HG03439 (cell line): ENCODE measurements at regions not wholly inside any gene's neighbourhood (a gene's known extent, or its start where the extent isn't known, plus 50 kb on each side); places are given as distances from the start of the nearest gene placed in this dataset.

Experiments used
- ATAC-seq: cut with Tn5 transposase; IDR thresholded peaks from one replicate; pipeline ENCODE4 v1.9.1; 2021; ENCODE audit warnings: mild to moderate bottlenecking, moderate library complexity; ENCODE audit not compliant: unreplicated experiment

DNA sequence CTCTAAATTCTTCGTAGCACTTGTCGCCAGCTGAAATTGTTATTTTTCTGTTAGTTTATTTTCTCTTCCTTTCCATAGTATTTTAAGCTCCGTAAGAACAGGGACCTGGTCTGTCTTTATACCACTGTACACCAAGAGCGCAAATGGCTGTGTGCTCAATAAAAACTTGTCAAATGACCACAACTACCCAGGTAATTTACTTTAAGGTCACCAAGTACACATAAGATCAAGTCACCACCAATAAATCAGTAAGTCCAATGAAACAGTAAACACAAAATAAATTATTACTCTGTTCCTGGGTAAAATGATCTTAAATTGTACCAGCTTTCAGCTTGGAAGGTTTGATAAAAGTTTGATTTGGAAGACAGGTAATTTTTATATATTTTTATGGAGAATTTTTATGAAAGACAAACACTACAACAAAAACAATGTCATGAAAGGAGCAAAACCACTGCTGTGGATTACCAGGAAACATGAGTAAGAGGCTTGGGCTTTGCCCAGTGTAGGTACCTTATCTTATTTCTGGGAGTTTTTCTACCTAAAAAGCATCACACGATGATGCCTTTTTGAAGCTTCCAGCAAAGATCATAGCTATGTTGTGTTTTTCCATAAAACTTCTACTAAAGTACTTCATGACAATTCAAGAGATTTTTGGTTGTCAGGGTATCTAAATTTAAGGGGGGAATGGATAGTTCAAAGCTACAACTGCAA lies 406.8 kb downstream of the SHQ1 start:
- ATAC-seq = no peak

DNA sequence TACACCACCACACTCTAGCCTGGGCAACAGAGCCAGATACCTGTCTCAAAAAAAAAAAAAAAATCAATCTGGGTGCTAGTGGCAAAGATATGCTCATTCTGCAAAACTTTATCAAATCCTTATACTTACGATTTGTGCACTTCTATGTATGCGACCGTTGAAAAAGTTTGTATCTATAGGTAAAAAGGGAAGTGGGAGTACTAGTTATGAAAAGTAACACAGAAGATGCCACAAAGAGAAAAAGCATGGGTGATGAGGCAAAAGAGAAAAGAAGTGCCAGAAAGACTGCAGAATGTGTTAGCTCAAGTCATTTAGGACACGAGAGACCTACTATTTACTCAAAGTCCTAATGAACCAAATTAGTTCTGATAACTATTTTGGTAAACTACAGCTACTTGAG lies 407.8 kb downstream of the SHQ1 start:
- ATAC-seq = peak; percentile 44

DNA sequence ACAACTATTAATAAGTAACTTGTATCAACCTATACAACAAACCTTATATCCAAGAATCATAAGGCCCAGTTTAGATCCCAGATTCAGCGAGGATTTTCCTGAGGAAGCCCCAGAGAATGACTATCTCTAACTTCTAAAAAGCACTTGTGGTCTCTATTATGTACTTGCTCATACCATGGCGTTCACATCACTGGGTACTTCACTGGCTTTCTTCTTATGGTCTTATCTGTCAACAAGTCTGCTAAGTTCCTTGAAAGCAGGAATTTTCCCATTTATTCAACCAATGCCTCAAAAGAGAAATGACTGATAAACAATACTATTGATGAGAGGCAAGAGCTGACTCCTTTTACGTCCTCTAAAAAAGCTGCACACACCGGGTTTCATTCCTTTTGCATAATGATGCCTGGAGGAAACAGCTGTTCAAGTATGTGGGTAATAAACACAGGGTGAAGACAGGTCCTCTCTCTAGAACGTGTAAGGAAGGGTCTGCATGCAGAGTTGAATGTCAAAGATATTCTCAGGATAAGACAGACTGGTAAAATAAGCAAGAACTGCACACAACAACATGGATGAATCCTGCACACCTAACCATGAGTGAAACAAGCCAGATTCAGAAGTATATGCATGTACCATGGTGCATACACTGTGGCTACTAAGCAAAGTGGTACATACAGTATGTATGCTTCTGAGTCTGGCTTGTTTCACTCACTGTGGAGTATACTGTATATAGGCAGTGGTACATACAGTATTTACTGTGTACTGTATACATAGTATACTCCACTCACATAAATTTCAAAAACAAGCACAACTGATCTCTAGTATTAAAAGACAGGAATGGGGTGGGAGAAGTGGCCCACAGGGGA lies 408.7 kb downstream of the SHQ1 start:
- ATAC-seq = peak; percentile 49

DNA sequence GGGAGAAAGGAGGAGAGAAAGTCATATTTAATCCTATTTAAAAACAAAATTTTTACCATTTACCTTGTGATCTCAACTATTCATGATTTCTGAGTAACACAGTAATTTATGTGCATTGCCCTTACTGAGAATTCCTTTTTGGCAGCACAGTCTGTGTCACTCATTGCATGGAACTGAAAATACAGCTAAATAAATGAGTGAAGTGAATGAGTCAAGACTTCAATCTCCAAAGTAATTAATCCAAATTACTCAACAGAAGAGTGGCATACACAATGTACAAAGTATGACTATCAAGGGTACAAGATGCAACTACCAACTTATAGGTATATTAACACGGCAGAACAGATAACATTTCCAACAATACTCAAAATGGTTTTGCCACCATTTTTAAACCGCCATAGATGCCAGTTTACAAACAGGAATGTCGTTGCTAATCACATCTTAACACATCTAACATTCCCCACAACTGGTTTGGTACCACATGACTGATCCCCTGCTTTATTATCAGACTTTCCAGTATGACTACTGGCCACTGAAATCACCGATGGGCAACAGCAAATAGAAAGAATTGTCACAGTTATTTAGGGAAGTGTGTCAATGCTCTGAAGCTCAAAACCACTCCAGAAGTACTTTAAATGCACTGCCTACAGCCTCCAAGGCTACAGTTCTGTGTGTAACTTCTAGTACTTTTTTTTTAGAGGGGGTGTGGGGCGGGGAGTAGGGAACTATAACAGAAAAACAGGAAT lies 410.4 kb downstream of the SHQ1 start:
- no peak for ATAC-seq

DNA sequence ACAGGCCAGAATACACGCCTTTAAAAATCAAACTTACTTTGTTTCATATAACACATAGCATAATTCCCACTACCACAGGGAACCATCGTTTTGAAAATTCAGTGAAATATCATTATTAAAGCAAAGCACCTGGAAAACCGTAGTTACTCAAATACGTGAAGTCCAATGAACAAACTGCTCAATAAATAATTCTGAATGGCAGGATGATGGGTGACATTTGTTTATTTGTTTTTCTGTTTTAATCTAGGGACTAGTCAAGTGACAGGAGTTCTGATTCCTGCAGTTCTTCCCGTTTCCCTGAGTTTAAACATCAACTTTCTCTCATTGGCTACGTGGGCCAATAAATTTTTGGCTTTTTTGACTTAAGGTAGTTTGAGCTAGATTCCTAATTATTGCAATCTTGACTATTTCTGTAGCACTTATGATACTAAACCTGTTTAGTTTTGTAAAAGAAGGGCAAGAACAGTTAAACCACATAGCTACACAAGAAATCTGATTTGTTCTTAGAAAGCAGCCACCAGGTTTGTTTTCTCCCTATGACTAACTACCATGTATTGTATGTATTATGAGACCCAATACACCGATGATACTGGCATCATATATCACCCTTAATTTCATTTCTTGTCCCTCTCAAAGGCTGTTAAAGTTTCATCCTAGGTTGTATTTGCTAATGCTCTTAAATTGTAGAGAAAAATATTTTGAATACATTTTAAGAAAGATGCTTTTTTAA lies 411.2 kb downstream of the SHQ1 start:
- no peak for ATAC-seq

DNA sequence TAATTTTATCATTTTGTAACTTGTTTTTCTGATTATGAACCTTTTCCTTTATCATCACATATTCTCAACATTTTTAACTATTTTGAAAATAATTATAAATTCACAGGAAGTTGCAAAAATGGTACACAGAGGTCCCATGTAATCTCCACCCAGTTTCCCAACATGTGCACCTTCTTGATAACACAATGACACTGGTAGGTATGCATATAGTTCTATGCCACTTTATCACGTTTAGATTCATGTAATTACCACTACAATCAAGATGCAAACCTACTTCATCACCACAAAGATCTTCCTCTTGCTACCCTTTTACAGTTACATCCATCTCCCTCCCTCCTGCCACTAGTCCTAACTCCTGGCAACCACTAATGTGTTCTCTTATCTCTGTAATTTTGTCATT lies 413.9 kb downstream of the SHQ1 start:
- ATAC-seq = no peak

DNA sequence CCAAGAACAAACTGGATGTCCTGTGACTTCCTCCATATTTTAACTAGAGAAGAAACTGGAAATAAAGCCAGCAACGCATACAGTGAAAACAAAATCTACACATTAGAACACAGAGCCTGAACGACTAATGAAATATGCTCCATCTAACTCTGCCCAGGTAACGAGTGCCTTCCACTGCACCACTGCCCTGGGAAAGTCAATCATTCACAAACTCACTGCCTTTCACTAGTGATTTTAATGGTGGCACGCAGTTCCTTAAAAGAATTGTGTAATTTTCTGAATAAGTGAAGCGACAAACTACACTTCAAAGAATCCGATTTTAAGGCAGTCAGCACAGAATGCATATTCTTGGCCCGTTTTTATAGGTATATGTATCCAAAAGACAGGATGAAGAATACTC lies 416.0 kb downstream of the SHQ1 start:
- ATAC-seq = no peak

DNA sequence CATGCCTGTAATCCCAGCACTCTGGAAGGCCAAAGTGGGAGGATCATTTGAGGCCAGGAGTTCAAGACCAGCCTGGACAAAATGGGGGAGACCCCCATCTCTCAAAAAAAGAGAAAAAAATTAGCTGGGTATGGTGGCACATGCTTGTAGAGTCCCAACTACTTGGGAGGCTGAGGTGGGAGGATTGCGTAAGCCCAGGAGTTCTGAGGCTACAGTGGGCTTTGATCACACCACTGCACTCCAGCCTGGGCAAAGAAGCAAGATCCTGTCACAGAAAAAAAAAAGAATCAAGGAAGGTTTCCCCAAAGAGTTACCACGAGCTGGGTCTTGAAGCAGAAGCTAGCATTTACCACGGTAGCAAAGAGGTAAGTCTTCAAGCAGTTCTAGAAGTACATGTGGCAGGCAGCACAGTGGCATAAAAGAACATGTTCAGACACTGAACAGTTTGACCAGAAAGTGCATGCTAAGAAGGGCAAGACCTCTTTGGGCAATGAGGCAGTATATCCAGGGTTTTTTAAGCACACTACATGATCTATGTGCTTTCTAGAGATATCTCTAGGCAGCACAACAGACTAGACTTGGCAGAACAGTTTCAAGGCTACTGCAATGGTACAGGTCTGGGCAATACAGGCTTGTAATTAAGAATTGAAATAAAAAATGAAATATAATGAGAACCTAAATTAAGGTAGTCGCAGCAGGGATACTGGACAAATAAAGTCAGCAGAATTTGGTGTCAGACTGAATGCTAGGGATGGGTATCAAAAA lies 418.5 kb downstream of the SHQ1 start:
- ATAC-seq = no peak

DNA sequence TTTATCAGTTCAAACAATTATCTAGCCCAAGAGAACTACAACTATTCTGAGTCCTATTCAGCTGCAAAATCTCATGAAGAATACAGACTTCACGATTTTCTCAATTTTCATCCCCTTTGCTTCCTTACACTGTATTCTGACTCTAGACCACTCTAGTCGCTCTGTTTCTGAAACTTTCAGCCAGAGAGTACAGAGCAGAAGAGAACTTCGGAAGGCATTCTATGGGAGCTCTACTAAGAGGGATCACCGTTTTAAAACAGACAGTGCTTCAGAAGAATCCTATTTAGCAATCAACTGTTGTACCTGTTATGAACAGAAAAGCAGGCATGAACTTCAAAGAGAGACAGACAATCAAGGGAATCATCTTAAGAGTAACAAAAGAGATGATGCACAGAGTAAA lies 419.4 kb downstream of the SHQ1 start:
- no peak for ATAC-seq

DNA sequence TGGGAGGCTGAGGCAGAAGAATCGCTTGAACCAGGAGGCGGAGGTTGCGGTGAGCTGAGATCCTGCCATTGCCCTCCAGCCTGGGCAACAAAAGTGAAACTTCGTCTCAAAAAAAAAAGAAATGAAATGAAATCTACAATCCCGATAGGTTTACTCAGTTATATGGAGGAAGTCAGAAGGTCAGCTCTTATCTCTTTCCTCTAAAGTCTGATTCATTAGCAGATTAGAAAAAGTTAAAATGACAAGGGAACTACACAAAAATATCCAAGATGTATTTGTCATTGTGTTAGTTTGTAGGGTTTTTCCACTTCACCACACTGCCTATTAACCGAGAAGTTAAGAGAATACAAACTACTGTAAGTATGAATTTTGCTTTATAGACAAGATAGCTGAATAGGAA lies 420.6 kb downstream of the SHQ1 start:
- no peak for ATAC-seq

DNA sequence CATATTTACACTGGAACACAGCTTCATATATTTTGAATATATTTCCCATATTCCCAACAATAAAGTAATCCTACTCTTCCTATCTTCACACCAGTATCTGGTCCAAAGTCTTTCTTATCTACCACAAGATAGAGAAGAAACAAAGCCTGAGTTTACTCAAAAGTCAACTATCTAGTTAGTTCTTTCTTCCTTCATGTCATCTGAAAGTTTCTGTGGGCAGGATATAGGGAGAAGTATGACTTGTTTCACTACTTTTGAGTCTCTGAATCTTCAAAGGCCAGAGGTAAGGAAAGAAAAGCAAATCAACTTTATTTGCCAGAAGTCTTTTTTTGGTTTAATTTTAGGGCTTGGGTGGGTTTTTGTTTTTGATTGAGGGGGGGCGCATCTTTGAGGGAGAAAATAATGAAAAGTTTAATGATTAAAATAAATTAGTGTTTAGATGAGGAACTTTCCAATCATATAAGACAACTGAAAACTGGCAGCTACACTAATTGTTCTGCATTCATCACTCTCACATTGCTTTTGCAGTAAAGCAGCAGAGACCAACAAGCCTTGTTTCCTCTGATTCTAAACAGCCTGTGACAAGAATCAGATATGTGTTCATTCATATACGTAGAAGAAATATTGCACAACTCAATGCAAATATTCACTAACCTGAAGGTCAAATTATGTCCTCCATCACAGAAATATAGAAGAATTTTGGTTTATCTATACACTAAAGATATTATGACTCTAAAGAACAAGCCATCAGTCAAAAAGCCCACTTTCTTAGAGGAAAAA lies 421.4 kb downstream of the SHQ1 start:
- ATAC-seq = peak; percentile 61

DNA sequence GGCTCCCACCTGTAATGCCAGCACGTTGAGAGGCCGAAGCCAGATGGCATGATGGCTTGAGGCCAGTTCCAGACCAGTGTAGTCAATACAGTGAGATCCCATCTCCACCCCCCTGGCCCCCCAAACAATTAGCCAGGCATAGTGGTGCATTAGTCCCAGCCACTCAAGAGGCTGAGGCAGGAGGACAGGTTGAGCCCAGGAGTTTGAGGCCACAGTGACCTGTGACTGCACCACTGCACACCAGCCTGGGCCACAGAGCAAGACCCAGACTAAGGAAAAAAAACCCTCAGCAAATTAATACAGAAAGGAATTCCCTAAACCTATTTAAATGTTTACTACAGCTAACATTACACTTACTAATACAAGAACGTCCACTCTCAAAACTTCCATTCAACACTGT lies 424.6 kb downstream of the SHQ1 start:
- no peak for ATAC-seq

DNA sequence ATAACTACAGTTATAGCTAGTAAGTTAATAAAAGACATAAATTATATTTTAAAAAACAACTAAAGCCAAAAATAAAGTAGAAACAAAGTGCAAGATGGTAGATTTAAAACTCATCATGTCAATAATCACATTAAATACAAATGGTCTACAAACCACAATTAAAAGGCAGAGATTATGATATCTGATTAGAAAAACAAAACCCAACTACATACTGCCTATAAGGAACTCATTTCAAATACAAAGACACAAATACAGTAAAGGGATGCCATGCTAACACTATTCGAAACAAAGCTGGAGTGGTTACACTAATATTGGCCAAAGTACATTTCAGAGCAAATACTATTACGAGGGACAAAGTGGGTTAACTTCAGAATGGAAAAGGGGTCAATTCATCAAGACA lies 426.5 kb downstream of the SHQ1 start:
- ATAC-seq = no peak

DNA sequence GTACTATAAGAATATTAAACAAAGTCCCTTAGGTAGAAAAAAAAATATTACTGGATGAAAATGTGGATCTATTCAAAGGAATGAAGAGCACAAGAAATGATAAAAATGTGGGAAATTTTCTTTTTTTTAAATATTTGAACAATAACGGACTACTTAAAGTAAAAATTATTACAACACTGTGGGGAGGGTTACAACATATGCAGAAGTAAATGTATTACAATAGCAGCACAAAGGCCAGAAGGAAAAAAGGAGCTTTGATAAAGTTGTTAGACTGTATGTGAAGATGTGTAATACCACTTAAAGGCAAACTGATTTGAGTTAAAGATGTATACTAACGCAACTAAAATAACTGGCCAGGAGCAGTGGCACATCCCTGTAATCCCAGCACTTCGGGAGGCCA lies 427.1 kb downstream of the SHQ1 start:
- ATAC-seq = no peak

DNA sequence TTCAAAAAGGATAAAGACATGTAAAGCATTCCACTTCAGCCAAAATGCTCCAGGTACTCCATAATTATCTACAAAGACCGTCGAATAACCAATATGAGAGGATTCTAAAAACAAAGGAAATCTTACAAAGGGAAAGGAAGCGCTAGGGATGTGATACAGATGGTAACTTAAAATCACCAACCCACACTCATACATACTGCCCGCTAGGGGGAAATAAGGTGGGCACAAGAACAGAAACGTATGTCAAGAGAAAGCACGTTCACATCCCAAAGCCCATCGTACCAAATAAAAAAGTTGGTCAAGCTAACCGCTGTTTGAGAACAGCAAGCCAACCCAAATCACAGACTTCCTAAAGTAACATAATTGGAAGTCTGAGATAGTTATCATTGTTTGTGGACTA lies 429.4 kb downstream of the SHQ1 start:
- ATAC-seq = no peak

DNA sequence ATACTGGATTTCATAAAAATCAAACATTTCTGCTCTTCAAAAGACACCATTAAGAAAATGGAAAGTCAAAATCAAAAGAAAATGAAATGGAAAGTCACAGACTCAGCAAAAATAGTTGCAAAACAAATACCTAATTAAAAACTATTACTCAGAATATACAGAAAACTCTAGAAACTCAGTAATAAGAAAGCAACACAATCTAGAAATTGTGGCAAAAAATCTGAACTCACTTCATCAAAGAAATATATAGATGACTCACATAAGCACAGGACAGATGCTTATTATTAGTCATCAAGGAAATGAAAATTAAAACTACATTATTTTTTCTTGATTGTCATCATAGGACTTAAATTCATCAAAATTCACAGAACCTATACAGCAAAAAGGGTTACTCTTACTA lies 430.0 kb downstream of the SHQ1 start:
- ATAC-seq = no peak

DNA sequence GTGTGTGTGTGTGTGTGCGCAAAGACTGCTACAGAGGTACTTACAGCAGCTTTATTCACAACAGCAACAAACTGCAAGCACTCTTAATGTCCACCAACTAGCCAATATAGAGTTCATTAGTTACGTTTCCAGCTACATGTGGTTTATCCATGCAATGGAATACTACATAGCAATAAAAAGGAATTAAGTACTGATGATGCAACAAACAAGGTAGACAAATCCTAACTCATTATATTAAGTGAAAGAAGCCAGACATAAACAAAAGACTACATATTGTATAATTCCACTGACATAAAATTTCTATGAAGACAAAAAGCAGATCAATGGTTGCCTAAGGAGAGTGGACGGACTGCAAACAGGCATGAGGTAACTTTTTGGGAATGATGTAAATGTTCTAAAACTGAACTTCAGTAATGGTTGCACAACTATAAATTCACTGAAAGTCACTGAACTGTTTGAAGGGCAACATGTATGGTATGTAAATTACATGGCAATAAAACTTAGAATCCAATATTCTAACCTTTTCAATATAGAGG lies 433.7 kb downstream of the SHQ1 start:
- ATAC-seq = no peak

DNA sequence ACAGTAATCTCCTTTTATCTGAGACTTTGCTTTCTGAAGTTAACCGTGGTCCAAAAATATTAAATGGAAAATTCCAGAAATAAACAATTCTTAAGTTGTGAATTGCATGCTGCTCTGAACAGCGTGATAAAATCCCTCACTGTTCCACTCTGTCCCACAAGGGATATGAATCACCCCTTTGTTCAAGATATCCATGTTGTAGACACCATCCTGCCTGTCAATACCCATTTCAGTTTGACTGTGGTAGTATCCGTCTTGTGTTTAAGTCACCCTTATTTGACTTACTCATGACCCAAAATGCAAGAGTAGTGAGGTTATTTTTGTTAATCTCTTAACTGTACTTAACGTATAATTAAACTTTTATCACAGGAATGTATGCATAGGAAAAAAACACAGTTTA lies 435.0 kb downstream of the SHQ1 start:
- ATAC-seq = no peak

DNA sequence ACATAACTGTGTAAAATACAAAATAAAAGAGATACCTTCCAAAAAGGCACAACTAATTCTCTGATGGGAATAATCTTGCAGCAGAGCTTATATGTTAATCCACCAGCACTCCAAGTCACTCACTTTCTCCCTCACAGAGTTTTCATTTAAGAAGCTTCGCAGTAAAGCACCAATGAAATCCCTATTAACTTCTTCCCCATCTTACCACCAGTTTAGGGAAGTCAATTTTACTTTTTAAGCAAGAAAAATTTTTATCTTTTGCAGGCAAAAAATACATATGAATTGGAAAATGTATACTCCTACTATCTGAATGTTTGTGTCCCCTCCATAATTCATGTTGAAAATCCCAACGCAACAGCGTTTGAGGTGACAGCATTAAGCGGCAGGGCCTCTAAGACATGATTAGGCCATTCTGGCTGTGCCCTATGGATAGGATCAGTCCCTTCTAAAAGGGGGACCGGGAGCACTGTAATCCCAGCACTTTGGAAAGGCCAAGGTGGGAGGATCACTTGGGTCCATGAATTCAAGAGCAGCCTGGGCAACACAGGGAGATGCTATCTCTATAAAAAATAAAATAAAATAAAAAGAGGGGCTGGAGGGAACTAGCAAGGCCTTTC lies 435.8 kb downstream of the SHQ1 start:
- no peak for ATAC-seq
